ENCODE measurements at regions not wholly inside any gene's neighbourhood (a gene's known extent, or its start where the extent isn't known, plus 50 kb on each side); places are given as distances from the start of the nearest gene placed in this dataset.

DNA sequence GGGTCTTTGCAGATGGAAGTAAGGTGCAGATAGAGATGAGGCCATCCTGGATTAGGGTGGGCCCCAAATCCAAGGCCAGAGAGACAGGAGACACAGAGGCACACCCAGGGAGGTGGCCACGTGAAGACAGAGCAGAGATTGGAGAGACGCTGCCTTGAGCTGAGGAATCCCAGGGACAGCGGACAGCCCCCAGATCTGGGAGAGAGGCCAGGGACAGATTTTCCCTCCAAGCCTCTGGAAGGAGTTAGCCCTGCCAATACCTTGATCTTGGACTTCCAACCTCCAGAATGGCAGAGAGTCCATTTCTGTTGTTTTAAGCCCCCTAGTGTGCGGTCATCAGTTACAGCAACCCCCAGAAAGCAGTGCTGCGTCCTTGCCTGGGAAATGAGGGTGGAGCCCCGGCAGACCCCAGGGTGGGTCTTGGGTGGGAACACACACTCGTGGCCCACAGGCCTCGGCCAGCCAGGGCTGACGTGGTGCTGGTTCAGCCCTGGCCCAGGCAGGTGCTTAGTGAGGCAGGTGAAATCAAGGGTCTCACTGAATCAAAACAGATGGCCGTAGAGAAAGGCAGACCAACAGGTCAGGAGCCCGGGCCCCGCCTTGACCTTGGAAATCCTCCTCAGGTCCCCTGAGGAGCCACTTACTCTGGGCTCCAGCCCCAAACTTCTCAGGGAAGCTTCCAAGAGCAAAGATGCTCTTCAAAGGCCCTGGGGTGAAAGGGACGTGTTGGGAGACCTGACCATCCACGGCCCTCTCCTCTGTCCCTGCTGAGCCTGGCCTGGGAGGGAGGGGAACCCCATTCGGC lies 169.3 kb downstream of the RBFOX3 start:
- TF ChIP-seq, protein P1, sequence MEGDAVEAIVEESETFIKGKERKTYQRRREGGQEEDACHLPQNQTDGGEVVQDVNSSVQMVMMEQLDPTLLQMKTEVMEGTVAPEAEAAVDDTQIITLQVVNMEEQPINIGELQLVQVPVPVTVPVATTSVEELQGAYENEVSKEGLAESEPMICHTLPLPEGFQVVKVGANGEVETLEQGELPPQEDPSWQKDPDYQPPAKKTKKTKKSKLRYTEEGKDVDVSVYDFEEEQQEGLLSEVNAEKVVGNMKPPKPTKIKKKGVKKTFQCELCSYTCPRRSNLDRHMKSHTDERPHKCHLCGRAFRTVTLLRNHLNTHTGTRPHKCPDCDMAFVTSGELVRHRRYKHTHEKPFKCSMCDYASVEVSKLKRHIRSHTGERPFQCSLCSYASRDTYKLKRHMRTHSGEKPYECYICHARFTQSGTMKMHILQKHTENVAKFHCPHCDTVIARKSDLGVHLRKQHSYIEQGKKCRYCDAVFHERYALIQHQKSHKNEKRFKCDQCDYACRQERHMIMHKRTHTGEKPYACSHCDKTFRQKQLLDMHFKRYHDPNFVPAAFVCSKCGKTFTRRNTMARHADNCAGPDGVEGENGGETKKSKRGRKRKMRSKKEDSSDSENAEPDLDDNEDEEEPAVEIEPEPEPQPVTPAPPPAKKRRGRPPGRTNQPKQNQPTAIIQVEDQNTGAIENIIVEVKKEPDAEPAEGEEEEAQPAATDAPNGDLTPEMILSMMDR (conservative IDR thresholded peaks at IDR 0.05): no peak
- TF ChIP-seq EZH2 (IDR thresholded peaks at IDR 0.05; ENCODE audit: low read depth): no peak
